Astrocyte (in vitro differentiated cells and primary cell): ENCODE measurements at regions not wholly inside any gene's neighbourhood (a gene's known extent, or its start where the extent isn't known, plus 50 kb on each side); places are given as distances from the start of the nearest gene placed in this dataset.
"Not testable (repeated sequence)": the region's sequence is repeated elsewhere in the genome, so short reads cannot be mapped to it uniquely, and the experiment has no call there.

ENCODE experiments used
- DNase-seq: peaks from one replicate; pipeline ENCODE4 v3.0.0-alpha.2; 2010; ENCODE audit warnings: low read depth
- FAIRE-seq: peaks from 2 replicates; lab custom pipeline; 2011; peaks lifted over from hg19 to GRCh38; lab: Jason Lieb, UNC
- H2AFZ ChIP-seq: 2 replicates; pipeline ENCODE4 v1.6.0; 2012; ENCODE audit warnings: low read depth, low read length, inconsistent platforms
- H3K27ac ChIP-seq: 2 replicates; pipeline ENCODE4 v1.5.1; 2011; ENCODE audit warnings: low read depth, low read length, inconsistent platforms
- H3K27me3 ChIP-seq: 2 replicates; pipeline ENCODE4 v1.6.0; 2011; ENCODE audit warnings: low read length, inconsistent platforms; ENCODE audit not compliant: insufficient read depth
- H3K36me3 ChIP-seq: 2 replicates; pipeline ENCODE4 v1.5.1; 2011; ENCODE audit warnings: low read length, inconsistent platforms; ENCODE audit not compliant: insufficient read depth
- H3K4me1 ChIP-seq: 2 replicates; pipeline ENCODE4 v1.5.1; 2011; ENCODE audit warnings: low read length, inconsistent platforms; ENCODE audit not compliant: insufficient read depth
- H3K4me2 ChIP-seq: 2 replicates; pipeline ENCODE4 v1.6.0; 2012; ENCODE audit warnings: low read length, inconsistent platforms
- H3K4me3 ChIP-seq: 2 replicates; pipeline ENCODE4 v1.5.1; 2011; ENCODE audit warnings: low read depth, mild to moderate bottlenecking, low read length, inconsistent platforms; ENCODE audit not compliant: insufficient read depth
- H3K79me2 ChIP-seq: 2 replicates; pipeline ENCODE4 v1.6.0; 2012; ENCODE audit warnings: mild to moderate bottlenecking, low read length, inconsistent platforms; ENCODE audit not compliant: insufficient read depth
- H3K9ac ChIP-seq: 2 replicates; pipeline ENCODE4 v1.6.0; 2012; ENCODE audit warnings: mild to moderate bottlenecking, low read length, inconsistent platforms
- H3K9me3 ChIP-seq: 2 replicates; pipeline ENCODE4 v1.5.1; 2012; ENCODE audit warnings: low read depth, mild to moderate bottlenecking, low read length, inconsistent platforms; ENCODE audit not compliant: insufficient read depth
- H4K20me1 ChIP-seq: 2 replicates; pipeline ENCODE4 v1.6.0; 2012; ENCODE audit warnings: low read length, inconsistent platforms; ENCODE audit not compliant: insufficient read depth
- H3K27ac Mint-ChIP-seq: one replicate; pipeline ENCODE4 v1.8.0; 2021; ENCODE audit warnings: mild to moderate bottlenecking, mixed read lengths; ENCODE audit not compliant: unreplicated experiment
- H3K27me3 Mint-ChIP-seq: one replicate; pipeline ENCODE4 v1.8.0; 2021; ENCODE audit warnings: low read depth, mixed read lengths; ENCODE audit not compliant: unreplicated experiment
- H3K36me3 Mint-ChIP-seq: one replicate; pipeline ENCODE4 v1.8.0; 2021; ENCODE audit warnings: low read depth, mixed read lengths; ENCODE audit not compliant: unreplicated experiment
- H3K4me1 Mint-ChIP-seq: one replicate; pipeline ENCODE4 v1.8.0; 2021; ENCODE audit warnings: low read depth, mixed read lengths; ENCODE audit not compliant: unreplicated experiment
- H3K4me3 Mint-ChIP-seq: one replicate; pipeline ENCODE4 v1.8.0; 2021; ENCODE audit warnings: mild to moderate bottlenecking, moderate library complexity, mixed read lengths; ENCODE audit not compliant: unreplicated experiment
- H3K9me3 Mint-ChIP-seq: one replicate; pipeline ENCODE4 v1.8.0; 2021; ENCODE audit warnings: mild to moderate bottlenecking, mixed read lengths; ENCODE audit not compliant: unreplicated experiment
- CTCF ChIP-seq: IDR thresholded peaks from 2 replicates; pipeline ENCODE4 v1.5.1; 2011; ENCODE audit warnings: low read depth, mild to moderate bottlenecking, inconsistent platforms, low read length, moderate library complexity; ENCODE audit not compliant: insufficient read depth
- EZH2 ChIP-seq: IDR thresholded peaks from 2 replicates; pipeline ENCODE4 v1.6.1; 2012; ENCODE audit warnings: mild to moderate bottlenecking, low read length, inconsistent platforms; ENCODE audit not compliant: insufficient read depth

- no peaks in the 10 kb centered on the region for H3K79me2 ChIP-seq
- no peak overlapping the region for H3K9ac ChIP-seq
- no peaks in the 10 kb centered on the region for H3K27me3 ChIP-seq
- H2AFZ ChIP-seq = no peak overlapping the region
- Mint-ChIP-seq H3K27me3 (no peaks in the 10 kb centered on the region), H3K27ac (no peak overlapping the region), H3K4me1 (peaks cover 3% of the 10 kb centered on the region), H3K36me3 (peaks cover 2% of the 10 kb centered on the region), H3K4me3 (no peak overlapping the region), H3K9me3 (no peaks in the 10 kb centered on the region)
- H3K9me3 ChIP-seq = no peaks in the 10 kb centered on the region
- TF ChIP-seq EZH2 (no peak), CTCF (no peak)
- H3K4me1 ChIP-seq = no peaks in the 10 kb centered on the region
- no peak overlapping the region for H3K4me3 ChIP-seq
- no peak overlapping the region for H3K27ac ChIP-seq
- H3K36me3 ChIP-seq = no peaks in the 10 kb centered on the region
- no peak overlapping the region for H3K4me2 ChIP-seq
- no peak for FAIRE-seq
- no peaks in the 10 kb centered on the region for H4K20me1 ChIP-seq
- no peak for DNase-seq
Measured at GRCh38 chr11:92607969-92608722, 361.3 kb upstream of the MTNR1B start.

- DNase-seq (no peak), FAIRE-seq (no peak)
- H2AFZ ChIP-seq = no peak overlapping the region
- no peaks in the 10 kb centered on the region for H3K27me3 ChIP-seq
- H3K9me3 ChIP-seq = no peaks in the 10 kb centered on the region
- no peak overlapping the region for H3K27ac ChIP-seq
- H3K36me3 ChIP-seq = no peaks in the 10 kb centered on the region
- no peaks in the 10 kb centered on the region for H4K20me1 ChIP-seq
- TF ChIP-seq CTCF = no peak
- TF ChIP-seq EZH2 = no peak
- no peak overlapping the region for H3K4me3 Mint-ChIP-seq
- H3K4me3 ChIP-seq = no peak overlapping the region
- H3K9me3 Mint-ChIP-seq = no peaks in the 10 kb centered on the region
- H3K9ac ChIP-seq = no peak overlapping the region
- H3K4me2 ChIP-seq = no peak overlapping the region
- H3K4me1 ChIP-seq = no peaks in the 10 kb centered on the region
- no peaks in the 10 kb centered on the region for H3K36me3 Mint-ChIP-seq
- no peaks in the 10 kb centered on the region for H3K79me2 ChIP-seq
- peaks cover 3% of the 10 kb centered on the region for H3K4me1 Mint-ChIP-seq
- no peaks in the 10 kb centered on the region for H3K27me3 Mint-ChIP-seq
- no peak overlapping the region for H3K27ac Mint-ChIP-seq
Measured at GRCh38 chr11:92611157-92611556, 358.3 kb upstream of the MTNR1B start.

- not testable (repeated sequence) for H3K27me3 Mint-ChIP-seq, H3K4me1 Mint-ChIP-seq, H2AFZ ChIP-seq, FAIRE-seq, DNase-seq, H3K79me2 ChIP-seq, H3K27me3 ChIP-seq, H3K36me3 Mint-ChIP-seq, H4K20me1 ChIP-seq, H3K4me2 ChIP-seq, H3K27ac Mint-ChIP-seq, H3K36me3 ChIP-seq, H3K9me3 ChIP-seq, H3K4me3 ChIP-seq, H3K4me1 ChIP-seq, H3K9me3 Mint-ChIP-seq, H3K4me3 Mint-ChIP-seq, H3K9ac ChIP-seq, H3K27ac ChIP-seq
Measured at GRCh38 chr11:92618020-92618419, 351.4 kb upstream of the MTNR1B start.
